GM19395 (cell line): ENCODE measurements at regions not wholly inside any gene's neighbourhood (a gene's known extent, or its start where the extent isn't known, plus 50 kb on each side); places are given as distances from the start of the nearest gene placed in this dataset.
"Not testable (repeated sequence)": the region's sequence is repeated elsewhere in the genome, so short reads cannot be mapped to it uniquely, and the experiment has no call there.

Experiments used
- ATAC-seq: cut with Tn5 transposase; IDR thresholded peaks from one replicate; pipeline ENCODE4 v1.9.1; 2021; ENCODE audit warnings: mild to moderate bottlenecking, moderate library complexity; ENCODE audit not compliant: unreplicated experiment

DNA sequence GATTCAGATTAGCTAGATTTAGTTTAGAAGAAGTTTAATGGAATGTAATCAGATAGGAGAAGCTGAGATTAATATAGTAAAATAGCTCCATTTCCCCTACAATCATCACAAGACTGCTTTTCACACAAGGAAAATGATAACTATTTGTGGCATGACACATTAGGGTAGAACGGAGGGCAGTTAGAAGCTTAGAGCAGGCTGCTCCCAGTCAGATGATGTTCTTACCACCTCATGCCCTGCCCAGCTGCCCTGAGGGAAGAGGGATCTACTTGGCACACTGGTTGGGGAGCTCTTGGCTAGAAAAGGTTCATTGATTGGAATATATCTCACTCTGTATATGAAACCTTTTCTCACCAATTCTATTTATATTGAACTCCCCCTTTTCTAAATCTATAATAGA lies 180.7 kb upstream of the IL15 start:
- no peak for ATAC-seq

- ATAC-seq = no peak
Measured at GRCh38 chr4:141457653-141458052, 178.7 kb upstream of the IL15 start.

DNA sequence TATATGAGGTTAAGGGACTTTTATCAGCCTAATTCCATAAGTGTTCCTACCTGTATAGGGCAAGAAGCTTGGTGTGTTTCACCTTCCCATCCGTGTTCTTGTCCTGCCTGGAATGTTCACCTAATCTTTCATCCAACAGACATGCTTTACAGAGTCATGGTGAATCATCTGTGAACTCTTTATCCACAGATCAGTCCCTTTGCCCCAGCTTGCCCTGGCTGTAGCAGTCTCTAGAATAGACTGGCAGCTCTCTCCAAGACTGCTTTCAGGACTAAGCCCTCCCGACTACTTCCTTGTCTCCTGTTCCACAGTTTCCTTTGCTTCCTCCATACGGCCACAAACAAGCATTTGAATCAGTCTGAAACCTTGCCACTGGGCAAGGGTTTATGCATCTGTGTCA lies 177.9 kb upstream of the IL15 start:
- ATAC-seq = no peak

DNA sequence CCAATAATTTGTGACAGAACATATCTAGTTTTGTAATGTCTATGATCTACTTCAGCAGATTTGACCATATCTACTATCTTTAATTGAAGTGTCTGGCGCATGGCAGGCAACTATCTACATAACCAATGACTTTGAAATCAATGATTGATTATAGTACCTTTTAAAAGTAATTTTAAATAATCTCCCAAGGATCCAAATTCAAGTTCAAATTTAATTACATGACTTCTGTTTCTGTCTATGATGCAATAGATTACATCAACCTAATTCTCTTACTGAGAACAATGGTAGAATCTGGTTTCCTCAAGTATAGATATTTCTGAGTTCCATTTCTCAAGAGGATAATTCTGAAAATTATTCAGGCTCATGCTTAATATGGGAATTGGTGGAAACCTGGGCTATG lies 177.4 kb upstream of the IL15 start:
- ATAC-seq = no peak

GRCh38 chr4:141462361-141462760 lies 174.0 kb upstream of the IL15 start:
- no peak for ATAC-seq

GRCh38 chr4:141463678-141464077 lies 172.7 kb upstream of the IL15 start:
- no peak for ATAC-seq

GRCh38 chr4:141464366-141464765 lies 172.0 kb upstream of the IL15 start:
- no peak for ATAC-seq

GRCh38 chr4:141465171-141465570 lies 171.2 kb upstream of the IL15 start:
- ATAC-seq = no peak

DNA sequence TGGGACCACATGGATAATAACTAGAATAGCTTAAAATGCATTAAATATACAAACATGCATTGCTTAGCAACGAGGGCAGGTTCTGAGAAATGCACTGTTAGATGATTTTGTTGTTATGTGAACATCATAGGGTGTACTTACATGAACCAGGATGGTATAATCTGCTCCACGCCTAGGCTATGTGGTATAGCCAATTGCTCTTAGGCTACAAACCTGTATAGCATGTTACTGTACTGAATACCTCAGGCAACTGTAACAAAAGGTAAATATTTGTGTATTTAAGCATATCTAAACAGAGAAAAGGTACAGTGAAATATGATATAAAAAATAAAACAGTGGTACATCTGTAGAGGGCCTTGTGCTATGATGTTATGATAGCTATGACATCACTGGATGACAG lies 169.2 kb upstream of the IL15 start:
- no peak for ATAC-seq

GRCh38 chr4:141469392-141469791 lies 167.0 kb upstream of the IL15 start:
- ATAC-seq = no peak

- ATAC-seq = no peak
Measured at GRCh38 chr4:141473026-141473540, 163.3 kb upstream of the IL15 start.

DNA sequence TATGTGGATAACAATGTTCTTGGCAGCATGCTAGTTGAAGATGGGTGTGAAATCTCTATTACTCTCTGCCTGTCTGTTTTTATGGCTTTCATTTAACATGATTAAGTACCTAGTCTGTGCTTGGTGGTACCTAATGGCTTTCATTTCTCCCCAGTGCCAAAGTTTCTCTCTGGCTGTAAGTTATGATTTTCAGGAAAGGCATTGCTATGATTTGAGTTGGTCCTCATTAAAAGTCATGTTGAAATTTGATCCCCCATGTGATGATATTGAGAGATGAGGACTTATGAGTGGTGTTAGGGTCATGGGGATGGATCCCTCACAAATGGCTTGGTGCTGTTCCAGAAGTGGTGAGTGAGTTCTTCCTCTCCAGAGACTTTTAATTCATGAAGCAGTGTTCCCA lies 162.4 kb upstream of the IL15 start:
- ATAC-seq = no peak

DNA sequence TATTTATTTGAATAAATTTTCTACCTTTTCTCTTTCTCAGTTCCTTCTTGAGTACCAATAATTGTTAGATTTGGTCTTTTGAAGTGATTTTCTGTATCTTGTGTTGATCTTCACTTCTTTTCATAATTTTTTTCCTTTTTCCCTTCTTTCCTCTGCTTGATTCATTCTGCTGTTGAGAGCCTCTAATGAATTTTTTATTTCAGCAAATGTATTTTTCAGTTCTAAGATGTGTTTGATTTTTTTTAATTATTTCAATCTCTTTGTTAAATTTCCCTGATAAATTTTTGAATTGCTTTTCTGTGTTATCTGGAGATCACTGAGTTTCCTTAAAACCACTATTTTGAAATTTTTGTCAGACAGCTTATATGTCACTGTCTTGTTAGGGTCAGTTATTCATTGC lies 155.4 kb upstream of the IL15 start:
- no peak for ATAC-seq

- ATAC-seq = not testable (repeated sequence)
Measured at GRCh38 chr4:141484298-141484697, 152.1 kb upstream of the IL15 start.

- ATAC-seq = no peak
Measured at GRCh38 chr4:141486375-141486997, 149.9 kb upstream of the IL15 start.

GRCh38 chr4:141497627-141498026 lies 138.8 kb upstream of the IL15 start:
- ATAC-seq = peak; percentile 92

GRCh38 chr4:141499261-141499853 lies 137.0 kb upstream of the IL15 start:
- no peak for ATAC-seq

DNA sequence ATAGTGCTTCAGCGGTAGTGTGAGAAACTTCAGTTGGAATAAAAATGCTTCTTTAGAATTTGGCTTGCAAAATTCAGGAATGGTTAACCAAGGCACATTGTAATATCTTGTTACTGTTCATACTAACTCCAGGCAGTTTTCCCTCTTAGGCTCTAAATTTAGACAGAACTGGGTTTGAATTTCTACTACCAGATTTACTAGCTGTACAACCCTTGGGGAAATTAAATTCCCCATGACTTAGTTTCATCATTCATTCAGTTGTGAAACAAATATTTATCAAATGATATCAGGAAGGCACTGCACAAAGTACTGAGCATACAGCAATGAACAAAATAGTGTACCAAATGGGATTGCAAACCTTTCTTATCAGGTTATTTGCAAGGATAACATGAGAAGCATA lies 135.0 kb upstream of the IL15 start:
- no peak for ATAC-seq

- ATAC-seq = no peak
Measured at GRCh38 chr4:141501931-141502330, 134.5 kb upstream of the IL15 start.

- no peak for ATAC-seq
Measured at GRCh38 chr4:141502755-141503154, 133.6 kb upstream of the IL15 start.

GRCh38 chr4:141503260-141503659 lies 133.1 kb upstream of the IL15 start:
- ATAC-seq = no peak

- ATAC-seq = no peak
Measured at GRCh38 chr4:141511055-141511454, 125.3 kb upstream of the IL15 start.

GRCh38 chr4:141513866-141514265 lies 122.5 kb upstream of the IL15 start:
- no peak for ATAC-seq
